Esophagus muscularis mucosa (tissue), 4 donors: ENCODE measurements at regions not wholly inside any gene's neighbourhood (a gene's known extent, or its start where the extent isn't known, plus 50 kb on each side); places are given as distances from the start of the nearest gene placed in this dataset.

Experiments
- DNase-seq: peaks from one replicate; pipeline ENCODE4 v3.0.0-alpha.2; 2017; ENCODE audit errors: extremely low spot score
- H3K27ac ChIP-seq, 4 donors: fragments of 200-600 bp; sonication (generic); replicated peaks in 1 of 4; 1 replicate in 3 of 4; 2 replicates in 1 of 4; pipeline ENCODE4 v1.5.1; 2016 to 2019; ENCODE audit warnings: mild to moderate bottlenecking in 1 of 4
- H3K27me3 ChIP-seq, 4 donors: fragments of 200-600 bp; sonication (generic); one replicate each; pipeline versions ENCODE4 v1.5.1 to v1.6.0; 2016 to 2019
- H3K36me3 ChIP-seq, 4 donors: fragments of 200-600 bp; sonication (generic); one replicate each; pipeline ENCODE4 v1.5.1; 2016 to 2019
- H3K4me1 ChIP-seq, 4 donors: fragments of 200-600 bp; sonication (generic); one replicate each; pipeline ENCODE4 v1.5.1; 2016 to 2019
- H3K4me3 ChIP-seq, 4 donors: fragments of 200-600 bp; sonication (generic); 1 replicate in 2 of 4; 2 replicates in 2 of 4; pipeline ENCODE4 v1.5.1; 2016 to 2019; ENCODE audit warnings: mild to moderate bottlenecking in 4 of 4, moderate library complexity in 1 of 4
- H3K9me3 ChIP-seq, 4 donors: fragments of 200-600 bp; sonication (generic); 1 replicate in 3 of 4; 2 replicates in 1 of 4; pipeline ENCODE4 v1.5.1; 2016 to 2019
- EP300 ChIP-seq: sonication (generic); formaldehyde crosslinking; IDR thresholded peaks from one replicate; pipeline ENCODE4 v1.6.1; 2017; ENCODE audit warnings: antibody characterized with exemption
- POLR2A ChIP-seq: fragments of 450-650 bp; IDR thresholded peaks from one replicate; pipeline ENCODE4 v1.6.1; 2017; ENCODE audit warnings: antibody characterized with exemption, moderate library complexity, mild to moderate bottlenecking, low read depth
- POLR2AphosphoS5 ChIP-seq, 2 donors: sonication (generic); formaldehyde crosslinking; IDR thresholded peaks; one replicate each; pipeline ENCODE4 v1.6.1; 2017; ENCODE audit warnings: antibody characterized with exemption in 2 of 2
- WGBS: methylation state at CpG from one replicate; pipeline ENCODE4 v1.1.5; 2018; 5-methylcytosine and 5-hydroxymethylcytosine counted together
- intact Hi-C: fragments of 100-400 bp; cut with DNase I; formaldehyde crosslinking; loops from one replicate; pipeline ENCODE4 v1.15.1; 2023
- TF ChIP-seq, protein P1 (sequence below), 3 experiments: fragments of 200-600 bp in 2 of 3; fragments of 450-650 bp in 1 of 3; sonication (generic) in 2 of 3; IDR thresholded peaks; one replicate each; pipeline ENCODE4 v1.5.1; 2017 to 2019; ENCODE audit warnings: antibody characterized with exemption in 3 of 3, mild to moderate bottlenecking in 2 of 3, moderate library complexity in 1 of 3

DNA sequence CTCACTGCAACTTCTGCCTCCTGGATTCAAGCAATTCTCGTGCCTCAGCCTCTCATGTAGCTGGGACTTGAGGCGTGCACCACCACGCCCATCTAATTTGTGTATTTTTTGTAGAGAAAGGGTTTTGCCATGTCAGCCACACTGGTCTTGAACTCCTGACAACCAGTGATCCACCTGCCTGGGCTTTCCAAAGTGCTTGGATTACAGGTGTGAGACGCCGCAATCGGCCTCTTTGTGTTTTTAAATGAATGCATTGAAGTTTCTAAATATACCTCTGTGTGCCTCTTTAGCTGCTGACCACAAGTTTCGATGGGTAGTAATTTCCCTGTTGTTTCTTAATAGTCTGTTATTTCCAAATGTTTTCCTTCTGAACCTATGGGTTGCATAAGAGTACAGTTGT is 765.3 kb upstream of the GRIA3 start:
- Histone ChIP-seq H3K36me3 (no peaks in the 10 kb centered on the region), H3K4me3 (no peak overlapping the region), H3K9me3 (no peaks in the 10 kb centered on the region), H3K4me1 (no peaks in the 10 kb centered on the region), H3K27me3 (no peaks in the 10 kb centered on the region), H3K27ac (no peak overlapping the region)
- TF ChIP-seq POLR2AphosphoS5 (IDR thresholded peaks at IDR 0.05) (no peak), POLR2A (no peak), EP300 (no peak)
- TF ChIP-seq, protein P1, sequence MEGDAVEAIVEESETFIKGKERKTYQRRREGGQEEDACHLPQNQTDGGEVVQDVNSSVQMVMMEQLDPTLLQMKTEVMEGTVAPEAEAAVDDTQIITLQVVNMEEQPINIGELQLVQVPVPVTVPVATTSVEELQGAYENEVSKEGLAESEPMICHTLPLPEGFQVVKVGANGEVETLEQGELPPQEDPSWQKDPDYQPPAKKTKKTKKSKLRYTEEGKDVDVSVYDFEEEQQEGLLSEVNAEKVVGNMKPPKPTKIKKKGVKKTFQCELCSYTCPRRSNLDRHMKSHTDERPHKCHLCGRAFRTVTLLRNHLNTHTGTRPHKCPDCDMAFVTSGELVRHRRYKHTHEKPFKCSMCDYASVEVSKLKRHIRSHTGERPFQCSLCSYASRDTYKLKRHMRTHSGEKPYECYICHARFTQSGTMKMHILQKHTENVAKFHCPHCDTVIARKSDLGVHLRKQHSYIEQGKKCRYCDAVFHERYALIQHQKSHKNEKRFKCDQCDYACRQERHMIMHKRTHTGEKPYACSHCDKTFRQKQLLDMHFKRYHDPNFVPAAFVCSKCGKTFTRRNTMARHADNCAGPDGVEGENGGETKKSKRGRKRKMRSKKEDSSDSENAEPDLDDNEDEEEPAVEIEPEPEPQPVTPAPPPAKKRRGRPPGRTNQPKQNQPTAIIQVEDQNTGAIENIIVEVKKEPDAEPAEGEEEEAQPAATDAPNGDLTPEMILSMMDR (IDR thresholded peaks at IDR 0.05), result no peak
- intact Hi-C loops, result no loop called here
- 81% methylated on average over 7 of the region's 7 CpGs for WGBS
- no peak for DNase-seq

DNA sequence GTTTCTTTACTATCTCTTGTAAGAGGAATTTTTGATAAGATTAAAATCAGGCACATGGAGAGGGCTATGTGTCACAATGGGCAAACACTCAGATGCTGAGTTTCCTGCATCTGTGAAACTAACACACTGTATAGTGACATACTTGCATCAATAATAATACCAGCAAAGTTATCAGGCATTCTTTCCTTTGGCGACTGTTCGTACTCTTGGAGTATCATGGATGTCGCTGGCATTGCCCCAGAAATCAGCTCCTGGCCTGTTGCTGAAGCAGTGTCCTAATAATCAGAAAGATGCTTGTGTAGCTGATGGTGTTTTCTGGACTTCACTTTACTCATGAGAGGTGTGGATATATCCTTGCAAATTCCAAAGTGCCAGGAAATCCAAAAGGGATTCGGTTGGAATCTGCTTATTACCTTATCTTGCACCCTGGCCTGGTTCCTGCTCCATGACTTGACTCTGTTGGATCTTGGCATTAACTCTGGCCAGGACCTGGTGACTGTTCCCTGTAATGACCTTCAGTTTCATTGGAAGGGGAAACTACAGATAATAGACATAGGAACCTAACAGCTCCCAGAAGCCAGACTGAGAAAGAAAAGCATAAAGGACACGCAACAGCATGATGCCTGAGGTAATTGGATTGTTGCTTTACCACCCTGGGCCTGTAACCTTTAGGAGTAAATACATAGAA is 762.5 kb upstream of the GRIA3 start:
- Histone ChIP-seq H3K4me1 (no peaks in the 10 kb centered on the region), H3K36me3 (no peaks in the 10 kb centered on the region), H3K4me3 (no peak overlapping the region), H3K27ac (no peak overlapping the region), H3K27me3 (no peaks in the 10 kb centered on the region), H3K9me3 (no peaks in the 10 kb centered on the region)
- TF ChIP-seq POLR2AphosphoS5 (IDR thresholded peaks at IDR 0.05) (no peak), EP300 (no peak), POLR2A (no peak)
- TF ChIP-seq, protein P1 (IDR thresholded peaks at IDR 0.05), result no peak
- intact Hi-C loops, result no loop called here
- DNase-seq, result no peak
- 75% methylated on average over 5 of the region's 5 CpGs for WGBS

DNA sequence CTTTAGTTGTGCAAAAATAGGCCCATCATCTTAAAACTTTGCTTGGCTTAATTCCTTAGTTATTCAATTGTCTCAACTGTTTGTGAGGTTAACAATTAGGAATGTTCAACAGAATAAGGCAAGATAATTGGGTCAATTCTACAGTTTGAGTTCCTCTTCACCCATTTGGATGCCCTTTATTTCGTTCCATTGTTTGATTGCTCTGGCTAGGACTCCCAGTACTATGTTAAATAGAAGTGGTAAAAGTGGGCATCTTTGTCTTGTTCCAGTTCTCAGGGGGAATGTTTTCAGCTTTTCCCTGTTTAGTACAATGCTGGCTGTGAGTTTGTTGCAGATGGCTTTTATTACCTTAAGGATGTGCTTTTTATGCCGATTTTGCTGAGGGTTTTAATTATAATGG is 761.5 kb upstream of the GRIA3 start:
- intact Hi-C loops, result no loop called here
- Histone ChIP-seq H3K4me3 (no peak overlapping the region), H3K36me3 (no peaks in the 10 kb centered on the region), H3K9me3 (no peaks in the 10 kb centered on the region), H3K4me1 (no peaks in the 10 kb centered on the region), H3K27ac (no peak overlapping the region), H3K27me3 (no peaks in the 10 kb centered on the region)
- DNase-seq, result no peak
- TF ChIP-seq, protein P1 (IDR thresholded peaks at IDR 0.05), result no peak
- TF ChIP-seq EP300, result no peak
- TF ChIP-seq POLR2AphosphoS5 (IDR thresholded peaks at IDR 0.05), result no peak
- TF ChIP-seq POLR2A, result no peak
- WGBS, result 55% methylated on average over 2 of the region's 2 CpGs

DNA sequence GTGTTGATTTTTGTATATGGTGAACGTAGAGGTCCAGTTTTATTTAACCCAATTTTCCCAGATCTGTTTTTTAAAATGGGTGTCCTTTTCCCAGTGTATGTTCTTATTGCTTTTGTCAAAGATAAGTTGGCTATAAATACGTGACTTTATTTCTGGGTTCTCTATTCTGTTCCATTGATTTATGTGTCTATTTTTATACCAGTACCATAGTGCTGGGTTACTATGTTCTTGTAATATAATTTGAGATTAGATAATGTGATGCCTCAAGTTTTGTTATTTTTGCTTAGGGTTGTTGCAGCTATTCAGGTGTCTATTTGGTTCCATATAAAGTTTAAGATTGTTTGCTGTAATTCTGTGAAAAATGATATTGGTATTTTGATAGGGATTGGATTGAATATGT is 749.1 kb upstream of the GRIA3 start:
- WGBS, result 53% methylated on average over 2 of the region's 2 CpGs
- no peaks in the 10 kb centered on the region for H3K36me3 ChIP-seq
- no peaks in the 10 kb centered on the region for H3K27me3 ChIP-seq
- intact Hi-C loops, result no loop called here
- peaks cover 0 to 17% (median 0%) of the 10 kb centered on the region in 4 donors for H3K9me3 ChIP-seq
- TF ChIP-seq, protein P1 (IDR thresholded peaks at IDR 0.05), result no peak
- no peak for TF ChIP-seq EP300
- TF ChIP-seq POLR2A, result no peak
- no peak for TF ChIP-seq POLR2AphosphoS5 (IDR thresholded peaks at IDR 0.05)
- H3K27ac ChIP-seq, result no peak overlapping the region
- no peak for DNase-seq
- H3K4me1 ChIP-seq, result no peaks in the 10 kb centered on the region
- H3K4me3 ChIP-seq, result no peak overlapping the region

DNA sequence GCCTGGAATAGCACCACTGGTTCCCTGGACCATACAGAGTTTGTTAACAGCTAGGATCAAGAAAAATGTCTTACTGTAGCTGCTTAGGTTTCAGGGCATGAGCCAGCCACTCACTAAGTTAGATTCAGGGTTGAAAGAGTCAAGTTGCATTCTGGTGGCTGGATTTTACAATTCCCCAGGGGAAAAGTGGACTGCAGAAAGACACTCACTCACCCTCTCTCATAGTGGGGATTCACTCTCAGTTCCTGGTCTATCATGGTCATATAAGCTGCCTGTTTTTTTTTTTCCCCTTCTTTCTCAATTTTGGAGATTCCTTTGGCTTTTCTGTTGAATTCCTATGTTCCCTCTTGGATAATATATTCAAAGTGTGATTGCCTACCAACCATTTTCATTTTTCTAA is 744.2 kb upstream of the GRIA3 start:
- intact Hi-C loops, result no loop called here
- no peak overlapping the region for H3K4me3 ChIP-seq
- H3K36me3 ChIP-seq, result no peaks in the 10 kb centered on the region
- H3K27me3 ChIP-seq, result no peaks in the 10 kb centered on the region
- DNase-seq, result no peak
- TF ChIP-seq POLR2A (no peak), POLR2AphosphoS5 (IDR thresholded peaks at IDR 0.05) (no peak), EP300 (no peak)
- TF ChIP-seq, protein P1 (IDR thresholded peaks at IDR 0.05), result no peak
- no peaks in the 10 kb centered on the region for H3K4me1 ChIP-seq
- H3K27ac ChIP-seq, result no peak overlapping the region
- peaks cover 0 to 17% (median 0%) of the 10 kb centered on the region in 4 donors for H3K9me3 ChIP-seq
